Erythroblast (primary cell): ENCODE measurements at regions not wholly inside any gene's neighbourhood (a gene's known extent, or its start where the extent isn't known, plus 50 kb on each side); places are given as distances from the start of the nearest gene placed in this dataset.

Source experiments
- GATA1 ChIP-seq: IDR thresholded peaks from 2 replicates; pipeline ENCODE4 v1.6.1; 2011; ENCODE audit warnings: low read depth, mild to moderate bottlenecking, control low read depth, low read length, moderate library complexity
- POLR2A ChIP-seq: IDR thresholded peaks from 2 replicates; pipeline ENCODE4 v1.6.1; 2011; ENCODE audit warnings: mild to moderate bottlenecking, low read length

DNA sequence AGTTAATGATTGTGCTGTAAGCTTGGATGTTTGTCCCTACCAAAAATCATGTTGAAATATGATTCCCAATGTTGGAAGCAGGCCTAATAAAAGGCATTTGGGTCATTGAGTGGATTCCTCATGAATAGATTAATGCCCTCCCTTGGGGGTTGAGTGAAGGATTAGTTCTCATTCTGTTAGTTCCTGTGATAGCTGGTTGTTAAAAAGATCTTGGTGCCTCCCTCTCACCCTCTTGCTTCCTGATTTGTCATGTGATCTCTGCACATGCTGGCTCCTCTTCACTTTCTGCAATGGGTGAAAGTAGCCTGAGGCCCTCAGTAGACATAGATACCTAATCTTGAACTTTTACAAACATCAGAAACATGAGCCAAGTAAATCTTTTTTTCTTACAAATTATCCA, 115.6 kb upstream of the HCRTR2 start:
- TF ChIP-seq POLR2A, result no peak
- TF ChIP-seq GATA1, result no peak
